GM21423 (cell line): ENCODE measurements at regions not wholly inside any gene's neighbourhood (a gene's known extent, or its start where the extent isn't known, plus 50 kb on each side); places are given as distances from the start of the nearest gene placed in this dataset.
"Not testable (repeated sequence)": the region's sequence is repeated elsewhere in the genome, so short reads cannot be mapped to it uniquely, and the experiment has no call there.

Experiments used
- ATAC-seq: cut with Tn5 transposase; IDR thresholded peaks from one replicate; pipeline ENCODE4 v1.9.1; 2021; ENCODE audit warnings: mild to moderate bottlenecking, moderate library complexity; ENCODE audit not compliant: unreplicated experiment

DNA sequence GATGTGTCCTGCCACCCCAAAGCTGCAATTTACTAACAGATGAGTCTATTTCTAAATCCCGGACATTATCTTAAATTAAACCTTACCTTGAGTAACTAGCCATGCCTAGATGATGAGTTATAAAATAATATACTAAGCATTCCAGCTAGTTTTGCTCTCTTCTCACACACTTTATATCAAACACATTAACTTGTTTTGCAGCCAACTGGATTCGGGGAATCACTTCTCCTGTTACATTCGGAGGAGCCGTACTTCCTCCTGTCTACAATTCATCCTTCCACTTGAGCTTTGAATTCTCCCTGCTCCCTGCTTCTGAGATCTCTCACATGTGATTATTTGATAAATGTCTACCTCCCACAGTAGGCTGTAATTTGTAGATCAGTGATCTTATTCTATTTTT, 420.1 kb downstream of the GJA1 start:
- ATAC-seq: no peak

DNA sequence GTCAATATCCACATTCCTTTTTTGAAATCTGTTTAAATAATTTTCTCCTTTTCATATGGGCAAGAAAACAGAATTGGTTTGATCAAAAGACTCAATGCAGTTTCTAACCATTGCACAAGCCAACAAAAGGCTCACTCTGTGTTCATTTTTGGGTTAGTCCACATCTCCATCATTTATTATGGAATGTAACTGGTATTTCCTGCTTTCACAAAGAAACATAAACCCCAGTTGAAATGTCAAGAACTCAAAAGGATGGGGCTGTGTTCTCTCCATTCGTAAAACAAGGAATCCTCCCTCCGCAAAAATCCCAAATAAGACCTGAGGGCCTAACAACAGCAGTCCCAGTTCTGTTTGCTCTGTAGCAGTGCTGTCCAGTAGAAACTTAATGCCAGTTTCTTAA, 420.9 kb downstream of the GJA1 start:
- ATAC-seq: no peak

DNA sequence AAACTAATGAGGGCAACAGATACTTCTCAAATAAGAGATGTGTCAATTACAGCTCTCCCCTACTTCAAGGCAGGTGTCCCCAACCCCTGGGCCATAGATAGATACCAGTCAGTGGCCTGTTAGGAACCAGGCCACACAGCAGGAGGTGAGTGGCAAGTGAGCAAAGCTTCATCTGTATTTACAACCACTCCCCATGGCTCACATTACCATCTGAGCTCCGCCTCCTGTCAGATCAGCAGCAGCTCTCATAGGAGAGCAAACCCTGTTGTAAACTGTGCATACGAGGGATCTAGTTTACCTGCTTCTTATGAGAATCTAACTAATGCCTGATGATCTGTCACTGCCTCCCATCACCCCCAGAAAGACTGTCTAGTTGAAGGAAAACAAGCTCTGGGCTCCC, 422.1 kb downstream of the GJA1 start:
- no peak for ATAC-seq

DNA sequence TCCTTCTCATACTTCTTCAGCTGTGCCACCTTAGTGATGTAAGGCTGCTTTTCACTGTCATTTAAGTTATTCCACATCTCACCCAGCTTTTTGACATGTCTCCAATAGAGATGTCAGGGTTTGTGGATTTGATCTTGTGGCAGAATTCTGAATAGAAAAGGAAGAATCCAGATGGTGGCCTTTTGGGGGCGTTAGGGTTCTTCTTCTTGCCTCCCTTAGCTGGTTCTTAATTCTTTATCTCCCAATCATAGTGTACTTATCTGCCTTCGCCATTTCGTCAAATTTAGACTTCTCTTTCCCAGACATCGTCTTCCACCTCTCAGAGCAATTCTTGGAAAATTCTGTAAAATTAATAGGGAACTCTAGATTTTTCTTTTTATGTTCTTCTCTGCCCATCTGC, 422.9 kb downstream of the GJA1 start:
- no peak for ATAC-seq

DNA sequence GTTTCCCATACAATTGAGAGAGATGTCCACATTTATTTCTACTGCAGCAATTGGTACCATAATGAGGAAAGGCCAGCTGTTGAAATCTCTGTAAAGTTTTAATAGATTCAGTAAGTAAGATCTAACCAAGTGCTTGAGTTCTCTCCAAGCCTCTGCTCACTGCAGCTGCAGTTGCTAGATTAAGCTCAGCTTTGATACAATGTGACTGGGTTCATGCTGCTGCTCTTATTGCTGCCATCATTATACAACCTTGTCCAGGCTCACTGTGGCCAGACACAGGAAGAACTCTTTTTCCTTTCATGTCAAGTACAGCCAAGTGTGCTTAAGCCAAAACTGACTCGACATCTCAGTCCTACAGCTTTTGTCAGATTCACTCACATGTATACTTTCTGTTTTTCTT, 423.5 kb downstream of the GJA1 start:
- no peak for ATAC-seq

DNA sequence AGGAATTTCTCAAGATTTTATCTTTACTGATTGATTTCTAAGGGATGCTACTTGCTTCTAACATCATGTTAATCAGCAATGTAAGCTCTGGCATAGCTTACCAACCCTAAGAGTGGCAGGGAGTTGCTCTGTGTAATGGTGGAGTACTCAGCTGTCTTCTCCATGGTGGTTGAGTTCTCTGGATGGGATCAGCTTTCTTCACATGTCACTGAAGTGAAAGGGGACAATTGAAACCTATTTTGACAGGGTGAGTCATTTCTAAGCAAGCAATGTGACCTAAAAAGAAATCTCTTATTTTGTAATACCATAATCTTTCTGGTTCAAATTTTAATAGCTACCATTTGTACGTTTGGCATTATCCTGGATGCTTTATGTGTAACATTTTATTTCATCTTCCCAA, 430.4 kb downstream of the GJA1 start:
- ATAC-seq: no peak

DNA sequence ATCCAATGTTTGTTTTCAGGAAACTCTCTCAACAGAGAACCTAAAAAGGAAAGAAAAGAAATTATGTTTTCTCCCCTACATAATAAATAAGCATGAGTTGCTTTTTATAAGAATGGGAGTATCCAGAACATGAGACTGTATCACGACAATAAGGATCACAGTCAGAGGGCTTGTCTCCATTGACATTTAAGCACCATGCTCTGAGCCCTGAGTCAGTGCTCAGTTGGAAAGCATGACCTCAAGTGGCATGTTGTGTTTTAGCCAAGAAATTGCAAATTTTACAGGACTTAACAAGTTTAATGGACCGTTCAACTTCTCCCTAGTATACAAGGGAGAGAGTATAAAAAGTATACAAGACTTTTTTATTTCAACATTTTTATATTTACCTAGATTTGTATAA, 431.6 kb downstream of the GJA1 start:
- no peak for ATAC-seq

DNA sequence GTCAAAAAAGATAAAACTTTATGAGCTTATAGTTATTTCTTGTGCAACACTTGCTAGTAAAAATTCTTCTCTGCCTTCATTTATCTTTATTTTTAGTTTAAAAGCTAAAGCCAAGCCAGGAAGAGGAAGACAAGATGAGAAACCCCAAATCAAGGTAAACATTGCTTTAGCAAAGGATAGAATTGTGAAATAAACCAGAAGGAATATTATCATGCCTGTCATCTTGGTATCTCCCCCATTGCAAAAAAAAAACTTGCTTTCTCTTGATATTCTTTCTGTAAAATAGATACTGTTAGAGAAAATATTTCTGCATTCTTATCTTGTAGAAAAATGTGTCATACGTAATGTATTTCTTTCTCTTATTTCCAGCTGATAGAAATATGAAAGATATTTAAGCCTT, 432.8 kb downstream of the GJA1 start:
- ATAC-seq: no peak

DNA sequence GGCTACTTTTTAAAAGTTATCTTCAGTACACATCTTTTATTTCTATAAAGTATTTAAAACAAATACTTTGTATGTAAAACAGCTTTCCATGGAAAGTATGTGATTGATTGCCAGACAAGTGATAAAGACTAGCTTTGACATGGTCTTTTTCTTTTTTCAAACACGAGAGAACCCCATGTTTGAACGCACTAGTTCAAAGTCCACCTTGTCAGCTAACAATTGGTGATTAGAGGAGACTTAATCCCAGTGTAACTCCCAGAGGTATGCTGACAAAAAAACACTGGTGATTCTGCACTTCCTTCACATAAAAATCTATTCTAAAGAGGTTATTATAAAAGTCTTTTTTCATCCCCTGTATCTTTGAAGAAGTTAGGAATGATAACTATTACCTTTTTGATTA, 438.1 kb downstream of the GJA1 start:
- ATAC-seq: no peak

DNA sequence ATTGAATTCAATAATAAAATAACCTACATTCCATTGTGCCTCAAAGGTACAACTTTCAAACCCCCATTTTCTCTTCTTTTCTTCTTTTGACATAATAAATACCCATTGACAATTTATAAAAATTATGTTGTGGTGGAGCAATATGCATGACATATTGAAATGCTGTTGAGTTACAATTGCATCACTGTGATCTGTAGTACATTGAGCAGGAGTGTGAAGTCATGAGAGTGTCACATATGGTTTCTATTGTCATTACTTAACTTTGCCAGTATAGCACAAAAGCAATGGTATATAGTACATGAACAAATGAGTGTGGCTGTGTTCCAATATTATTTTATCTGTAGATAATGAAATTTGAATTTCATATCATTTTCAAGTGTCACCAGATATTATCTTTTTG, 441.3 kb downstream of the GJA1 start:
- no peak for ATAC-seq

DNA sequence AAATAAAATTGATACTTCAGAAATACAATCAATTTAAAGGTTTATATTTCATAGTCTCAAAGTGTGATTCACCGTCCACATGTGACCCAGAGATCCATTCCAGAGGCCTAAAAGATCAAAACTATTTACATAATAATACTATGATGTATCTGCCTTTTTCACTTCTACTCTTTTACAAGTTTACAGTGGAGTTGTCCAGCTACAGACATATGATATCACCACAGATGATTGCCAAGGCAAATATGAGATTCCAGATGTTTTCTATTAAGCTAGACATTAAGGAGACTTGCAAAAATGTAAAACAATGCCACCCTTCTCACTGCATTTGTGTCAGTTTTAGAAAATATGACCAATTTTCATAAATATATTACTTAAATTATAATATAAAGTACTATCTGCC, 443.7 kb downstream of the GJA1 start:
- no peak for ATAC-seq

DNA sequence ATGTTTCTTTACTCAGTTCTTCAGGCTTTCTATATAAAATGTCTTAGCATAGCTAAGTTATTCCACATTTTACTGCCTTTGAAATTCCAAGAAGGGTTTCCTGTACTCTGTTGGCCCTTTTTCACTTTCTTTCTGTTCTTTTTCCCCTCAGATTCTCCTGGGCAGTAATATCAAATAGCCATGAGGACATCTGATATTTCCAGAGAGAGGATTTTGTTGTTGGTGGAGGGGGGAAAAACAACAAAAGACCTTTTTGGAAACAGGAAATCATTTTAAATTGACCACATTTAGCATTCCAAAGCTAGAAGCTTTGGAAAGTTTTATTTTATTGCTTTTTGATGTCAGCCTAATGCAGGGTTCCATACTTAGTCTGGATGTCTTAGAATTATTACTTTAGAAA, 445.4 kb downstream of the GJA1 start:
- no peak for ATAC-seq

DNA sequence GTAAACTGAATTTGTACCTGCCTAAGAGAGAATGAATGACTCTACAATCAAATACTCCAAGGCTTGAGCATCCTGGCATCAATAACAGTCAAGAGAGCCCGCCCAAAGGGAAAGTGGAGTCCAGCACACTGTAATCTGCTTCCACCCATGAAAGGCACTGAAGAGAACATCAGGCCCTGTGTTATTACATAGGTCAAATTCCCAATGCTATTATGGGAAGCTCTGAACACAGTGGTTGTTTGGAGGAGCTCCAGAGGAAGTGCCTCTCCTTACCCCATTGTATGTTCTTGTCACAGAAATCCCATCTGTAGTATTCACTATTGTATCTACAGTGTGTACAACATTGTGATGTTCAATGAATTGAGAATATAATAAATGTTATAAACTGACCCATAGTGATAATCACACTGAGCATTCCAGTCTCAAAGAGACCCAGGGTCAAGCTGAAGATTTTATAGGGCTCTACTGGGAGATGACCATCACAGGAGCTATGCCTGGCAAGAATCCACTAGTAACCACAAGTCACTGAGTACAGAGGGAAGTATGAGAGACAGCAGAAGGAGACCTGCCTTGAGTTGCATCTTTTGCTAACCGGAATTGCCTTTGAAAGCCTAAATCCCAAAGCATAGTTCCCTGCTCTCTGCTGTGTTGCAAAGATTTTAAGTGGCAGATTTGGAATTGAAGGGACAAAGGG, 446.7 kb downstream of the GJA1 start:
- no peak for ATAC-seq

DNA sequence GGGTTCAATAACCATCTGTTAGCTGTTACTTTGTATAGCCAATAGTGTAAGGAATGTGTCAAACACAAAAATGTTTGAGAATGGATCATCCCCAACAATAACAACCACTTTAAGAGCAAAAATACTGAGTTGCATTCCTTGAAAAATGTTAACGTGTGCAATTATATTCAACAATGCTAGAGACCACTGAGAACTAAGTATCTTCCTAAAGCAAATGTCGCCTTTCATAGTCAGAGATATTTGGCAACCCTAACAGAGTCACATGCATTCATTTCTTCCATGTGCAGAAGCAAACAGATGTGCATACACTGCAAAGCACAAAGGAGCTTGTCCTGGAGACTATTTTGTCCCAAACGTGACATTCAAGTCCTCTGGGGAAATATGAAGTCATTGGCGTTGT, 448.6 kb downstream of the GJA1 start:
- no peak for ATAC-seq

DNA sequence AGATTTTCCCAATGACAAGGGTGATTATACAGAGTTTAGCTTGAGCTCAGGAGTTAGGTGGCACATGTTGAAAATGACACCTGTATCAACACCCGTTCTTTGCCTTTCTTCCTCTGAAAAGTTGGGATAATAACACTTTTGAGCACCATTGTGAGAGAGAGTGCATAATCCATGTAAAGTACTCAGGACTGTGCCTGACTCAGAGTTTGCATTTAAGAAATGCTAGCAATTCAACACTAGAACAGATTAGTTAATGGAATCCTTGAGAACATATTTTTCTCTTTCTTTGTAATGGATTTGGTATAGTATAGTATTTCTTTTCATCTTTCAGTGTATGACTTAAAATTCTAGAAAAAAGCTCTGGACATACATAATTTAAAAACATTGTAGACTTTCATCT, 449.2 kb downstream of the GJA1 start:
- ATAC-seq: no peak

DNA sequence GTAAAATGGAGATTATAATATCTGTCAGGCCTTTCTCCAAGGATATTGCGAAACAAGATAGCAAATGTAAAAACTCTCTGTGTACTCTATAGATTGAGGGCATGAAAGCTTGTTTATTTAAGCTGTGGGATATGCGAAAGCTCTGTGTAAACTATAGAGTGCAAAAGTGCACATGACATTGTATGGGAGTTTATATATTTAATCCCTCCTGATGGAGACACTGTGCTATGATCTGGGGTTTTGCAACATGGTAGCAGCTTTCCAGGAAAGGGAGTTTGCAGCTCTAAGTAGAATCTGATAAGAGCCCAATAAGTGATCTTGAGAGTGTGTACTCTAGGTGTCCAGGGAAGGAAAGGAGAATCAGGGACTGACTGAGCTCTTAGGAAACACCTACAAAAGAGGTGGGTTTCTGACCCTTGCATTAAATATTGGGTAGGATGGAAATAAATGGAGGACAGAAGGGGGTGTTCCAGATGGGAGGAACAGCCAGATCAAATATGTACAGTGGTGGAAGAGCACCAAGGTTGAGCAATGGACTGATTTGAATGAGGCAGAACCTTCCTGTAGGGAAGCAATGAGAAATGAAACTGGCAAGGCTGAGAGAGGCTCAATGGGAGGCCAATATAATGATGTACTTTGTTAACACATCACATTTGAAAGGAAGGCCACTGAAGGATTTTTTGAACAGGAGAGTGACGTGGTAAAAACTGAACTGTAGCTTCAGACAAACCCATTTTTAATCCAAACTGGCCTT, 450.1 kb downstream of the GJA1 start:
- ATAC-seq: no peak

DNA sequence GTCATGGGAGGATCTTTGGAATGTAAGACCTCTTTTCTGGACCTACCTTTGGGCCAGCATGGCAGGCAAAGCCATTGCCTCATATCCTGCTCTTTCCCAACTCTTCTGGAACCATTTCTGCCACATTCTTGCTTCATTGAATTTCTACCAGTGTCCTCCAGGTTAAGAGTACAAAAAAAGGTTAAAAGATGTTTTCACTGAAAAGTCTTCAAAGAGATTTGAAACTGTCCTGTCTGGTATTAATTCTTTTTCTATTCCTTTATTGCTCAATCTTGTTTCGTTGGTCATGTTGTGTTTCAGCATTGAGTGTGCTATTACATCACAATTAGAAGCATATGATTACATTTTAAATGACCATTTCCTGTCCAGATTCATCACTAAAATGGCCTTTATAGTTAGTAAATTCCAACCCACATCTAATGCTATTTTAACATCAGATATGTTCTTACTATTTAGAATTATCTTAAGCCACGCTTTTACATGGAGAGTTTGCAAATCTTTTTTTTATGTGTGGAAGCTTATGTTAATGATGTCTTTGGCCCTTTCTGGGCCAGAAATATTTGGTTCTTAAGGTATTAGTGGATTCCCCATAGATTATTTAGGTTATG, 450.9 kb downstream of the GJA1 start:
- no peak for ATAC-seq

DNA sequence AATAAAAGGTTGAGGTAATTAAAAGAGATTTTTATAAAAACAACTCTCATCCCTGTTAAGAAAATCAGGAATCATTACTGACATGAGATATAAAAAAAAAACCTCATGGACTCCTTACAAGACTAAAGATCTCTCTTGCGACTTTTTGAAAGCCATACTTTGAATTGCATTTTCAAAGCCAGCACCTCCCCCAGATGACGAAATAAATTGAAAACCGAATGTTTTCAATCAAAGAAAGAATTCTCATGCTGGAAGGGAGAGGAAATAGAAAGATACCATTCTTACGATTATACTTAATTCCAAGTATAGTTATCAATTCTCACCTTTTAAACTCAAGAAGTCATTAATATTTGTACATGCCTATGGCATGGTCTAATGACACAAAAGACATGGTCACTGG, 452.3 kb downstream of the GJA1 start:
- no peak for ATAC-seq

DNA sequence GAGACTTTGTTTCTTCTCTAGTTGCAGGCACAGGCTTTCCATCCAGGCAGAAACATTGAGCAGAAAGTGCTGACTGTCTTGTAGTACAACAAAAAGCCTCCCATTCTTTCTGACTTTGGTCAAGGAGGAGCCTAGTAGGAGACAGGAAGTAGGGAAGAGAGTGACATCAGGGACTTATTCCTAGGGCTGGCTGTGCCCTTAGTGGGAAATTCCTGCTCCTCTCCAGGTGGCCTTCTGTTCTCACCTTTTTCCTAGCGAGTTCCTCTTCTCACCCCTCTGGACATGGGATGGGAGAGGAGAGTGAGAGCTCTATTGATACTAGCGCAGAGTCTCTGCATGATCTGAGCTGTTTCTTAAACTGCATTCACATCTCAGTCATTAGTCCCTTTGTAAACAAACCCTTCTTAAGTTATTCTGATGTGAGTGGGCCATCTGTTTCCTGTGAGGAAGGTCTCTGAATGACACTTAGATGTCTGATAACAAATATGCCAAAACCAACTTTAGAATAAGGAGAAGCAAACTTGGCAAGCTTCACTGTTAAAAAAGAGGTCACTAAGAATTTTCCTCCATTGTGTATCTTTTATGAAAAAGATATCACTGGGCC, 455.0 kb downstream of the GJA1 start:
- ATAC-seq: no peak

DNA sequence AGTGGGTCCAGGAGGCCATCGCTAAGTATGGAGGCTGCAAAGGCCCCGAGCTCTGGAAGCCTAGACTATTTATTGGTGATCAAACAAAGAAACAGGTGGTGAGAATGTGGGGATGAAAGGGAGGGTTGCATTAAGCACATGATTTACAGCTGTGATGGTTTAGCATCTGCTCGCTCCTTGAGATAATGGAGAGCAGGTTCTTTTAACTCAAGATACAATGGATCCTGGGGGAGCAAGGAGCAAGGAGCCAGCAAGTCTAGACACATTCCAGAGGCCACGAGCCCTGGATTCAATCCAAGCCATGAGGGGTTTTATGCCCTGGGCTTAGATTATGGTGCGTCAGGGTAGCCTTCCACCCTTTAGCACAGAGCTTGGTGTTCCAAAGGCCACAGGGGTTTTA, 460.3 kb downstream of the GJA1 start:
- ATAC-seq: not testable (repeated sequence)

DNA sequence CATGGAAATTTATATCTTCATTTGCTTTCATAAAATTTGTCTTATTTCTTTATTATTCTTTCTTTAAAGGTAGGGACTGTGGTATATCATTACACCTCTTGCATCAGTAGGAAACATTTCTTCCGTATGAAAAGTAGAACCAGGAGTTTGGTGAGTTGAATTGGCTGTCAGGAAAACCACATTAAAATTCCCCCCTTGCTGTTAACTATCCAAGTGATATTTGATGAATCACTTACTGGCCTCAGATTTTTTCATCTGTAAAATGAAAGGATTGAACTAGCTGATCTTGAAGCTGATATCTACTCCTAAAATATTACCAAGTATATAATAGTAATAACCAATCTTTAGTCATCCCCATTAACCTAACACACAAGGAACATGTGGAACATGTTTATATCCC, 460.9 kb downstream of the GJA1 start:
- ATAC-seq: no peak

DNA sequence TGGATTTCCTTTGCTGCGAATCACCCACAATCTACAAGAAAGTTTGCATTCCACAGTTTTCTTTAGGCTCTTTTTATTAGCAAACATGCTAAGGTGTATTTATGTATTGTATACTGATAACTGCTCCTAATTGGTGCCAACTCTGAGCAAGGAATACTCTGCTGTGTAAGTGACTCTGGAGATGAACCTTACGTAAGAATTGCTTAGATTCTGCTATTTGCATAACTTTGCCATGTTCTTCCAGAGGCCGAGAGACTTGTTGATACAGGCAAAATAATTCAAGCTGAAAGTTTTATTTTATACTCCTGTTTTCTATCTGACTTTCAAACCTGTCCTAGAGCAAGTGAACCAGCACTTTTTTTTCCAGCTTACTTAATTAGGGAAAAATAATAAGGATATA, 461.3 kb downstream of the GJA1 start:
- no peak for ATAC-seq
